ENCODE measurements at regions not wholly inside any gene's neighbourhood (a gene's known extent, or its start where the extent isn't known, plus 50 kb on each side); places are given as distances from the start of the nearest gene placed in this dataset.

GRCh38 chr21:17738176-17738953 is 80.8 kb downstream of the C21orf91 start:
- peak; percentile 16 for DNase-seq
- 80% methylated on average over 8 of the region's 11 CpGs for WGBS

DNA sequence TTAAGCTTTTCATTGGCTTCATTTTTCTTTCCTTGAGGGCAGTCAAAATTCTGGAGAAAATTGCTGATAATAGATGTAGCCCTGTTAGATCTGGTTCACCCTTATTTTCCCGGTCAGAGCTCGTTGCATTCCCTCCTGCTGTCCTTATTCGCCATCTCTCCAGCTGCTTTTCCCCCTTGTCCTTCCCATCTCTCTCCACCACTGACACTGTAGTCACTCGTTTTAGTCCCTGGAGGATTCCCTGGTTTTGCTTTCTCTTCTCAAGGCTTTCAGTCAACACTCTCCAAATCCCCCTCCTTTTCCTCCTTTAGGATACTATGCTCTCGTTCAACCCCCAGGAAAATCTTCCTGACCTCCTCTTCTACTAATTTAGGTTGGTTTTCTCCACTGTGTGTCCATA is 83.1 kb downstream of the C21orf91 start:
- H2AK5ac ChIP-seq (ENCODE audit: low read length, severe bottlenecking): no peak overlapping the region
- H2BK5ac ChIP-seq (ENCODE audit: low read depth, low read length, poor library complexity, severe bottlenecking): no peak overlapping the region
- no peak overlapping the region for H3K14ac ChIP-seq (ENCODE audit: low read length in 2 of 2)
- no peak overlapping the region for H2BK15ac ChIP-seq (ENCODE audit: low read depth, poor library complexity, severe bottlenecking)
- no peaks in the 10 kb centered on the region for H3K4me1 ChIP-seq (ENCODE audit: control insufficient read depth, insufficient read depth, low read depth, low read length)
- DNase-seq: no peak
- H2BK12ac ChIP-seq (ENCODE audit: low read length in 2 of 2): no peak overlapping the region
- H3K79me1 ChIP-seq (replicated peaks; ENCODE audit: low read length, poor library complexity, severe bottlenecking): no peaks in the 10 kb centered on the region
- H2BK120ac ChIP-seq (ENCODE audit: low read depth, low read length): no peak overlapping the region
- no peak overlapping the region for H3K4ac ChIP-seq (ENCODE audit: low read depth in 1 of 2, low read length in 2 of 2)
- no peaks in the 10 kb centered on the region for H3K36me3 ChIP-seq (ENCODE audit: control insufficient read depth in 1 of 2, insufficient read depth in 2 of 2, low read depth in 1 of 2, low read length in 2 of 2)
- H3K18ac ChIP-seq (ENCODE audit: low read depth in 1 of 2, low read length in 2 of 2): no peak overlapping the region
- no peak overlapping the region for H4K8ac ChIP-seq (ENCODE audit: low read length)
- no peak overlapping the region for H4K91ac ChIP-seq (ENCODE audit: low read length)
- no peak overlapping the region for H3K9ac ChIP-seq (ENCODE audit: low read length)
- H3K4me3 ChIP-seq (ENCODE audit: insufficient read depth in 1 of 2, low read depth in 1 of 2, low read length in 2 of 2): no peak overlapping the region
- H3K27ac ChIP-seq (ENCODE audit: low read length, poor library complexity, severe bottlenecking): no peak overlapping the region
- no peaks in the 10 kb centered on the region for H3K9me3 ChIP-seq (ENCODE audit: control insufficient read depth, low read length)
- WGBS: 72% methylated on average over 5 of the region's 5 CpGs
- H3K4me2 ChIP-seq (ENCODE audit: low read length, poor library complexity, severe bottlenecking): no peak overlapping the region
- no peak overlapping the region for H2AFZ ChIP-seq (ENCODE audit: low read depth, low read length)
- H3K27me3 ChIP-seq (ENCODE audit: control insufficient read depth in 1 of 2, insufficient read depth in 1 of 2, low read length in 2 of 2): no peaks in the 10 kb centered on the region
- no peak overlapping the region for H3K23ac ChIP-seq (ENCODE audit: low read length in 2 of 2)

More at GRCh38 chr21:17738176-17738953, 80.8 kb downstream of the C21orf91 start:
- Histone ChIP-seq H3K4me1 (ENCODE audit: control insufficient read depth, insufficient read depth, low read depth, low read length) (no peaks in the 10 kb centered on the region), H3K23ac (ENCODE audit: low read length in 2 of 2) (no peak overlapping the region), H2AFZ (ENCODE audit: low read depth, low read length) (no peak overlapping the region), H3K9ac (ENCODE audit: low read length) (no peak overlapping the region), H3K27ac (ENCODE audit: low read length, poor library complexity, severe bottlenecking) (no peak overlapping the region), H2BK12ac (ENCODE audit: low read length in 2 of 2) (peak overlapping the region in 1 of 2 experiments; percentile 11), H2AK5ac (ENCODE audit: low read length, severe bottlenecking) (no peak overlapping the region), H3K4ac (ENCODE audit: low read depth in 1 of 2, low read length in 2 of 2) (no peak overlapping the region), H2BK5ac (ENCODE audit: low read depth, low read length, poor library complexity, severe bottlenecking) (no peak overlapping the region), H3K79me1 (replicated peaks; ENCODE audit: low read length, poor library complexity, severe bottlenecking) (no peaks in the 10 kb centered on the region), H3K14ac (ENCODE audit: low read length in 2 of 2) (no peak overlapping the region), H3K36me3 (ENCODE audit: control insufficient read depth in 1 of 2, insufficient read depth in 2 of 2, low read depth in 1 of 2, low read length in 2 of 2) (no peaks in the 10 kb centered on the region), H3K4me2 (ENCODE audit: low read length, poor library complexity, severe bottlenecking) (no peak overlapping the region), H2BK120ac (ENCODE audit: low read depth, low read length) (no peak overlapping the region), H4K8ac (ENCODE audit: low read length) (no peak overlapping the region), H3K9me3 (ENCODE audit: control insufficient read depth, low read length) (no peaks in the 10 kb centered on the region), H3K18ac (ENCODE audit: low read depth in 1 of 2, low read length in 2 of 2) (no peak overlapping the region), H2BK15ac (ENCODE audit: low read depth, poor library complexity, severe bottlenecking) (no peak overlapping the region), H3K27me3 (ENCODE audit: control insufficient read depth in 1 of 2, insufficient read depth in 1 of 2, low read length in 2 of 2) (no peaks in the 10 kb centered on the region), H3K4me3 (ENCODE audit: insufficient read depth in 1 of 2, low read depth in 1 of 2, low read length in 2 of 2) (no peak overlapping the region), H4K91ac (ENCODE audit: low read length) (no peak overlapping the region)

DNA sequence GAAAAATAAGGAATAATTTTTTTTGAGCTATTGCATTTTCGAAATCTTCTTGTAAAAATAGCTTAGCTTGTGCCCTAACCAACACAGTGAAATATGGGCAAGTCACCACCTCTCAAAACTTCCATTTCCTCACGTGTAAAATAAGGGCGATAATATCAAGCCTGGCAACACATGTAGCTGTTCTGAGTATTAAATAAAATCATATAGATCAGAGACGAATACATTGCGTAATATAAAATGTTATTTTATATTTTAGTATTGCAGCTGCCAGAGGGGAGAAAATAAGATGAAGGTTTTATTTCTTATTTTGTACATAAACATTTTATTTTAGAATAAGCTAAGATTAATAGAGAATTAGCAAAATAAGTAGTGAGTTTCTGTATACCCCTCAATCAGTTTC is 85.9 kb downstream of the C21orf91 start:
- H3K23ac ChIP-seq (ENCODE audit: low read length in 2 of 2): no peak overlapping the region
- no peak overlapping the region for H3K18ac ChIP-seq (ENCODE audit: low read depth in 1 of 2, low read length in 2 of 2)
- H3K27me3 ChIP-seq (ENCODE audit: control insufficient read depth in 1 of 2, insufficient read depth in 1 of 2, low read length in 2 of 2): no peaks in the 10 kb centered on the region
- H3K9me3 ChIP-seq (ENCODE audit: control insufficient read depth, low read length): no peaks in the 10 kb centered on the region
- WGBS: 71% methylated on average over 1 of the region's 5 CpGs
- H2AK5ac ChIP-seq (ENCODE audit: low read length, severe bottlenecking): no peak overlapping the region
- H4K91ac ChIP-seq (ENCODE audit: low read length): no peak overlapping the region
- no peak overlapping the region for H2BK12ac ChIP-seq (ENCODE audit: low read length in 2 of 2)
- no peak overlapping the region for H3K9ac ChIP-seq (ENCODE audit: low read length)
- no peaks in the 10 kb centered on the region for H3K4me1 ChIP-seq (ENCODE audit: control insufficient read depth, insufficient read depth, low read depth, low read length)
- no peak overlapping the region for H3K14ac ChIP-seq (ENCODE audit: low read length in 2 of 2)
- no peak overlapping the region for H2AFZ ChIP-seq (ENCODE audit: low read depth, low read length)
- H3K4me2 ChIP-seq (ENCODE audit: low read length, poor library complexity, severe bottlenecking): no peak overlapping the region
- no peaks in the 10 kb centered on the region for H3K36me3 ChIP-seq (ENCODE audit: control insufficient read depth in 1 of 2, insufficient read depth in 2 of 2, low read depth in 1 of 2, low read length in 2 of 2)
- no peak overlapping the region for H2BK15ac ChIP-seq (ENCODE audit: low read depth, poor library complexity, severe bottlenecking)
- no peak overlapping the region for H3K27ac ChIP-seq (ENCODE audit: low read length, poor library complexity, severe bottlenecking)
- no peak for DNase-seq
- H3K4ac ChIP-seq (ENCODE audit: low read depth in 1 of 2, low read length in 2 of 2): no peak overlapping the region
- no peak overlapping the region for H3K4me3 ChIP-seq (ENCODE audit: insufficient read depth in 1 of 2, low read depth in 1 of 2, low read length in 2 of 2)
- no peak overlapping the region for H2BK5ac ChIP-seq (ENCODE audit: low read depth, low read length, poor library complexity, severe bottlenecking)
- no peak overlapping the region for H2BK120ac ChIP-seq (ENCODE audit: low read depth, low read length)
- H4K8ac ChIP-seq (ENCODE audit: low read length): no peak overlapping the region
- no peaks in the 10 kb centered on the region for H3K79me1 ChIP-seq (replicated peaks; ENCODE audit: low read length, poor library complexity, severe bottlenecking)

- Histone ChIP-seq H3K4me2 (ENCODE audit: low read length, poor library complexity, severe bottlenecking) (no peak overlapping the region), H2BK5ac (ENCODE audit: low read depth, low read length, poor library complexity, severe bottlenecking) (no peak overlapping the region), H3K14ac (ENCODE audit: low read length in 2 of 2) (no peak overlapping the region), H2BK15ac (ENCODE audit: low read depth, poor library complexity, severe bottlenecking) (no peak overlapping the region), H3K18ac (ENCODE audit: low read depth in 1 of 2, low read length in 2 of 2) (no peak overlapping the region), H2AFZ (ENCODE audit: low read depth, low read length) (no peak overlapping the region), H2BK120ac (ENCODE audit: low read depth, low read length) (no peak overlapping the region), H3K36me3 (ENCODE audit: control insufficient read depth in 1 of 2, insufficient read depth in 2 of 2, low read depth in 1 of 2, low read length in 2 of 2) (no peaks in the 10 kb centered on the region), H3K4ac (ENCODE audit: low read depth in 1 of 2, low read length in 2 of 2) (no peak overlapping the region), H3K23ac (ENCODE audit: low read length in 2 of 2) (no peak overlapping the region), H3K4me3 (ENCODE audit: insufficient read depth in 1 of 2, low read depth in 1 of 2, low read length in 2 of 2) (no peak overlapping the region), H4K8ac (ENCODE audit: low read length) (no peak overlapping the region), H3K27me3 (ENCODE audit: control insufficient read depth in 1 of 2, insufficient read depth in 1 of 2, low read length in 2 of 2) (no peaks in the 10 kb centered on the region), H3K79me1 (replicated peaks; ENCODE audit: low read length, poor library complexity, severe bottlenecking) (no peaks in the 10 kb centered on the region), H4K91ac (ENCODE audit: low read length) (no peak overlapping the region), H3K27ac (ENCODE audit: low read length, poor library complexity, severe bottlenecking) (no peak overlapping the region), H3K9ac (ENCODE audit: low read length) (no peak overlapping the region), H3K4me1 (ENCODE audit: control insufficient read depth, insufficient read depth, low read depth, low read length) (no peaks in the 10 kb centered on the region), H3K9me3 (ENCODE audit: control insufficient read depth, low read length) (no peaks in the 10 kb centered on the region), H2AK5ac (ENCODE audit: low read length, severe bottlenecking) (no peak overlapping the region), H2BK12ac (ENCODE audit: low read length in 2 of 2) (no peak overlapping the region)
- DNase-seq: peak; percentile 17
- no CpG with 5 or more reads among the region's 2 CpGs for WGBS
These were observed 86.8 kb downstream of the C21orf91 start for GRCh38 chr21:17732306-17732705.

Data from mesenchymal stem cell (in vitro differentiated cells and primary cell).